GM18499 (cell line): ENCODE measurements at regions not wholly inside any gene's neighbourhood (a gene's known extent, or its start where the extent isn't known, plus 50 kb on each side); places are given as distances from the start of the nearest gene placed in this dataset.

Source experiments
- ATAC-seq: cut with Tn5 transposase; IDR thresholded peaks from one replicate; pipeline ENCODE4 v1.9.1; 2021; ENCODE audit warnings: moderate number of reproducible peaks; ENCODE audit not compliant: insufficient read depth, unreplicated experiment

GRCh38 chr3:148642616-148643015 is 55.1 kb upstream of the AGTR1 start:
- ATAC-seq = no peak

GRCh38 chr3:148643389-148643840 is 54.3 kb upstream of the AGTR1 start:
- ATAC-seq = no peak

GRCh38 chr3:148646126-148646665 is 51.5 kb upstream of the AGTR1 start:
- no peak for ATAC-seq
